Mesenteric fat pad (tissue), 1 donor: ENCODE measurements at regions not wholly inside any gene's neighbourhood (a gene's known extent, or its start where the extent isn't known, plus 50 kb on each side); places are given as distances from the start of the nearest gene placed in this dataset.
"Not testable (repeated sequence)": the region's sequence is repeated elsewhere in the genome, so short reads cannot be mapped to it uniquely, and the experiment has no call there.

Experiments
- DNase-seq: peaks from one replicate; pipeline ENCODE4 v3.0.0-alpha.2; 2020; ENCODE audit warnings: low spot score
- donor health status: DM: yes; HTN: yes; CAD: no.

- no peak for DNase-seq
Observed at GRCh38 chr3:125645616-125646015, 50.3 kb upstream of the OSBPL11 start.

- no peak for DNase-seq
Observed at GRCh38 chr3:125646581-125646980, 51.3 kb upstream of the OSBPL11 start.

GRCh38 chr3:125647318-125648014 is 52.2 kb upstream of the OSBPL11 start:
- DNase-seq = no peak

GRCh38 chr3:125651244-125651643 is 55.9 kb upstream of the OSBPL11 start:
- DNase-seq = no peak

- no peak for DNase-seq
Observed at GRCh38 chr3:125652349-125652748, 57.1 kb upstream of the OSBPL11 start.

- no peak for DNase-seq
Observed at GRCh38 chr3:125654526-125654925, 59.2 kb upstream of the OSBPL11 start.

GRCh38 chr3:125662675-125663074 is 67.4 kb upstream of the OSBPL11 start:
- no peak for DNase-seq

- DNase-seq = no peak
Observed at GRCh38 chr3:125670352-125670751, 75.1 kb upstream of the OSBPL11 start.

GRCh38 chr3:125670945-125671344 is 75.6 kb upstream of the OSBPL11 start:
- DNase-seq = no peak

- no peak for DNase-seq
Observed at GRCh38 chr3:125671461-125672243, 76.4 kb upstream of the OSBPL11 start.

- DNase-seq = no peak
Observed at GRCh38 chr3:125675791-125676190, 80.5 kb upstream of the OSBPL11 start.

GRCh38 chr3:125679258-125679657 is 84.0 kb upstream of the OSBPL11 start:
- DNase-seq = no peak

- no peak for DNase-seq
Observed at GRCh38 chr3:125681146-125681545, 85.8 kb upstream of the OSBPL11 start.

- not testable (repeated sequence) for DNase-seq
Observed at GRCh38 chr3:125681906-125682305, 86.6 kb upstream of the OSBPL11 start.

- DNase-seq = not testable (repeated sequence)
Observed at GRCh38 chr3:125682610-125683009, 87.3 kb upstream of the OSBPL11 start.

- DNase-seq = no peak
Observed at GRCh38 chr3:125683067-125683829, 88.0 kb upstream of the OSBPL11 start.

- DNase-seq = no peak
Observed at GRCh38 chr3:125684199-125684598, 88.9 kb upstream of the OSBPL11 start.

GRCh38 chr3:125685741-125686140 is 90.4 kb upstream of the OSBPL11 start:
- DNase-seq = not testable (repeated sequence)

GRCh38 chr3:125692361-125692760 is 97.1 kb upstream of the OSBPL11 start:
- DNase-seq = no peak

- DNase-seq = no peak
Observed at GRCh38 chr3:125693887-125694286, 98.6 kb upstream of the OSBPL11 start.

- no peak for DNase-seq
Observed at GRCh38 chr3:125694761-125695294, 99.5 kb upstream of the OSBPL11 start.

GRCh38 chr3:125695688-125696087 is 100.4 kb upstream of the OSBPL11 start:
- no peak for DNase-seq
